Stimulated activated naive CD8-positive, alpha-beta T cell treated with anti-CD3 and anti-CD28 coated beads, Interleukin-15, Interleukin-2, amounts not matched to agents 100 U/mL and 50 U/mL, for 24 hours (primary cell): ENCODE measurements at regions not wholly inside any gene's neighbourhood (a gene's known extent, or its start where the extent isn't known, plus 50 kb on each side); places are given as distances from the start of the nearest gene placed in this dataset.

Experiments used
- ATAC-seq: fragments of 150-1000 bp; cut with Tn5 transposase; one replicate; pipeline ENCODE4 v1.10.0; 2021
- DNase-seq: peaks from one replicate; pipeline ENCODE4 v3.0.0; 2021

DNA sequence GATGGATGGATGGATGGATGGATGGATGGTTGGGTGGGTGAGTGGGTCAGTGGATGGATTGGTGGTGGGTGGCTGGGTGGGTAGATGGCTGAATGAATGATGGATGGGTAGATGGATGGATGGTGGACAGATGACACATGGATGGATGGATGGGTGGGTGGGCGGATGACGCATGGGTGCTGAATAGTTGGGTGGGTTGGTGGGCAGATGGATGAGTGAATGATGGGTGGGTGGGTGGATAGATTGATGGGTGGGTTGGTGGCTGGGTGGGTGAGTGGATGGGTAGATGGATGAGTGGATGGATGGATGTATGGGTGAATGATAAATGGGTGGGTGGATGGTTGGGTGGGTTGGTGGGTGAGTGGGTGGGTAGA is 69.9 kb upstream of the NKX1-1 start:
- no peak for ATAC-seq

DNA sequence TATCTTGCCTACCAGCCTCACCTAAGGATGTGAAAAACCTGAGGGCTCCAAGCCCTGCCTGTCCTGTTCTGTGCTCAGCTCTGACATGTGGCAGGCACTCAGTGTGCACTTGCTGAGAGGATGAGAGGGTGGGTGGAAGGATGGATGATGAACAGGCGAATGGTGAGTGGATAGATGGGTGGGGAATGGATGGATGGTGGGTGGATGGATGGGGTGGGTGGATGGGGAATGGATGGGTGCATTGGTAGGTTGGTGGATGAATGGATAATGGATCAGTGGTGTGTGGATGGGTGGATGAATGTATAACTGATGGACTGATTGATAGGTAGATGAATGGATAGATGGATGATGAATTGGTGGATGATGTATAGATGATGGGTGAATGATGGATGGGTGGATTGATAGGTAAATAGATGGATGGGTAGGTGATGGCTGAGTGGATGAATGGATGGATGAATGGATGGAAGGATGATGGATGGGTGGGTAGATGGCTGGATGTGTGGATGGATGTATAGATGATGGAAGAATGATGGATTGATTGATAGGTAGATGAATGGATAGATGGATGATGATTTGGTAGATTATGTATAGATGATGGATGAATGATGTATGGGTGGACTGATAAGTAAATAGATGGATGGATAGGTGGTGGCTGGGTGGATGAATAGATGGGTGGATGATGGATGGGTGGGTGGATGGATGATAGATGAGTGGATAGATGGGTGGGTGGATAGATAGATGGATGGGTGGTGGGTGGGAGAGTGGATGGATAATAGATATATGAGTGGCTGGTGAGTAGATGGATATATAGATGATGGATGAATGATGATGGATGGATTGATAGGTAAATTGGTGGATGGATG is 69.3 kb upstream of the NKX1-1 start:
- DNase-seq (no peak), ATAC-seq (no peak)

More for the DNA sequence above, 69.9 kb upstream of the NKX1-1 start:
- no peak for DNase-seq

DNA sequence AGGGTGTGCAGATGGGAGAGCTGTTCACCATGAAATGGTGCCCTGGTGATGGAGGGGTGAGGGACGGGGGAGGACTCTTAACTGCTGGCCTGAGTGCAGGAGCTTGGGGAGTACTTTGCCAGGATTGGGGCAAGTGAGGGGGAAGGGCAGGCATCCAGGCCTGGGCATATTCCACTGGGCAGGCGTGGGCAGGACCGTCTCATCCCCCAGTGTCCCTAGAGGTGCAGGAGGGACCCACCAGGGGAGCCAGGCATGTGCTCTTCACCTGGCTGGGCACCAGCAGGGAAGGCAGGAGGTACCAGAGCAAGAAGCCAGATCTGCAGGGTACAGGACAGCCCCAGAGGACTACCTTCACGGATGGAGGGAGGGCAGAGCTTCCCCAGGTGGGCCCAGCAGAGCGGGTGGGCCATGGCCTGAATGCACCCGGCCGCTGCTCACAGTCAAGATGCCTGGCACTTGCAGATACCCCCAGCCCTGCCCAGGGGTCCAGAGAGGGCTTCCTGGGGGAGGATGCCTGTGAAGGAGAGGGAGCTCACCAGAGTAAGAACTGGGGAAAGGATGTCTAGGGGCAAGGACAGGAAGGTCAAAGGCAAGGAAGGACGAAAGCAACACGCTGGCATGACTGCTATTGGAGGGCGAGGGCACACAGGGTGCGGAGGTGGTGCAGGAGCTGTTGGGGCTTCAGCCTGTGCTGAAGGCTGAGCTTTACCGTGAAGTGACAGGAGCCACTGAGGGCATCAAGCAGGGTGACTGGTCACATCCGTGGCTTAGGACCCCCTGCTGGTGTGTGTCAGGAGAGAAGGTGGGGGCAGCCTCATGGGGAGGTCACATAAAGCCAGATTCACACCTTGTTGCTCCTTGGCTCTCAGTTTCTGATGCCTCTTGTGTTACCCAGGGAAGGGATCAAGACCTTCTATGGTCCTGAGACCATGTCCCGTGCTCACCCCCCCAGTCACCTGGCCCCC is 68.2 kb upstream of the NKX1-1 start:
- ATAC-seq: no peak
- DNase-seq: no peak

DNA sequence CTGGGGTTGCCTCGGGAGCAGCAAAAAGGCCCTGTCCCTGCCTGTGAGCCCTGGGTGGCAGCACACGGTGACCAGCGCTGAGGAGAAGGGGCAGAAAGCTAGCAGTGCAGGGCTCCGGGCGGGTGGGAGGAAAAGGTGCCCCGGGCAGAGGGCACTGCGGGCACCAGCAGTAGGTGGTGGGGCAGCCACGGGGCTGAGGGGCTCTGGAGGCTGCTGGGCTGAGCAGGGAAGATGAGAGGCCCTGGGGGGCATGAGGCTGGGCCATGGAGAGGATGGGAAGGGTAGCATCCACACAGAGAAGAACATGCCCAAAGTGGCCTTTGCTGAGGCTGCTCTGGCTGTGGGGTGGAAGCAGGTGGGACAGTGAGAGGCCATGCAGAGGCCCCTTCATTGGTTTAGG is 67.5 kb upstream of the NKX1-1 start:
- DNase-seq (no peak), ATAC-seq (no peak)

DNA sequence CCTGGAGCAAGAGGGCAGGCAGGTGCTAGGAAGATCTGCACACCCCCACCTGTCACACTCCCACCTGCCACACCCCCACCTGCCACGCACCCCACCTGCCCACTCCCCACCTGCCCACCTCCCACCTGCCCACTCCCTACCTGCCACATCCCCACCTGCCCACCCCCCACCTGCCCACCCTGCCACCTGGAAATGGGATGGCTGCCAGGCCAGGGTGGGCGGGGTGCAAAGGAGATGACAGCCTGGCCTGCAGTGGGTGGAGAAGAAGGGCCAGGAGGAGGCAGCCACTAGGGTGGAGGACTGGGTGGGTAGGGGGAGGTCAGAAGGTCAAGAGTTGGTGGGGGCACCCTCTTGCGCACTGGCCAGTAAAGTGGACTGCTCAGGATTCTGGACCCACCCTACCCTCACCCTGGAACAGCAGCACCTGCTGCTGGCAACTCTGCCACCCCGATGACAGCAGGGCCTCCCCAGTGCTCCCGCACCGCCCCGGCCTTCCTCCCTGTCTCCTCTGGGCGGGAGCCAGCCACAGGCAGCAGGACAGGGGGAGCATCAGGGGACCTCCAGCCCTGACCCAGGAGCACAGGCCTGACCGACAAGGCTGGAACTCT is 66.8 kb upstream of the NKX1-1 start:
- DNase-seq (no peak), ATAC-seq (no peak)

DNA sequence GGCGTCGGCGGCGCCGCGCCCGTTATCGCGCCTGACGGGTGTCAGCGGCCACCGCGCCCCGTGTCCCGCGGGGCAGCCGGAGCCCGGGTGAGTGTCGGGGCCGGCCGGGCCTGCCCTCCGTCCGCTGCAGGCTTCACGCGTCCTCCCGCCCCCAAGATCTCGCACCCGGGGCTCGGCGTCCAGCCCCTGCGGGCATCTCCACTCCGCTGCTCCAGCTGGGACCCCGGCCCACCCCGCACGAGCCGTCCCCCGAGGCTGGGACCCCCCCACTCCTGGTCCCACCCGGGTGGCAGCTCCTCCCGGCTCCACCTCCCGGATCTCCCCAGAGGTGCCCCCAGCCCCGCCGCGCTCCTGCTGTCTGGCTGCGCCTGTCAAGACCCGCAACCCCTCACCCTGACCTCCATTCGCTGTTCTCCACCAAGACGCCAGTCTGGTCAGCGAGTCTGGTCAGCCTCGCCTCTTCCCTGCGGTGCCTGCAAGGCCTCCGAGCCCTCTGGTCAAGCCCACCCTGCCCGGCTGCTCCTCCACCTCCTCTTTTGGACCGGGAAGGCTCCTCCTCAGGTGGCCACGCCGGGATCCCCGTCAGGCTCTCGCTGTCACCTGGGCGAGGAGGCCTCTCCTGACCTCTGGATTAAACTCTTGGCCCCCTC is 66.0 kb upstream of the NKX1-1 start:
- no peak for DNase-seq

DNA sequence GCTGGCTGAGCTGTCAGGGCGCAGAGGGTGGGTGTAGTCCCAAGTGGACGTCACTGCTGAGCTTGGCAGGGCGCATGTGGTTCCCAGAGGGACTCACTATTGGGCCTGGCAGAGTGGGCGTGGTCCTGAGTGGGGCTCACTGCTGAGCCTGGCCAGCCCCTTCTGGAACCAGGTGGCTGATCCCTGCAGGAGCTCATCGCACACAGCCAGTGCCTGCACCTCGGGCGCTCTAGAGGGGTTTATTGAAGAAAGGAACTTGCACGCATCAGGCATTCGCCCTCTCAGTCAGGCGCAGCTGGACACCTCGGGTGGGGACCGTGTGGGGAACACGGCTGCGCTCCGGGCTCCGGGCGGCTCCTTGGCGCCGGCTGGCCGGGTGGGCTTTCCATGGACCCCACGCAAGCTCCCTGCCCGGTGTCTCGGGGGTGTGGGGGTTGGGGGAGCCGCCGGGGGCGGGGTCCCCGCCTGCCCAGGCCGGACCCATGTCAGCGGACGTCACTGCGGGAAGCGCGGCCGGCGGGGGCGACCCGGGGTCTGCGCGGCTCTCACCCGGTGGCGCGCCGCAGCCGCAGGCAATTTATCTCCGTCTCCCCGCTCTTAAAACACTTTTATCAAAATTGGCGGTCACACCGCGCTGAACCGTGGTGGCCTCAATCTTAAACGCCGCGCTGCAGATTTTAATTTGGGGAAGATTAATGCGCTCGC is 65.4 kb upstream of the NKX1-1 start:
- no peak for ATAC-seq
- DNase-seq: no peak

More for the DNA sequence above, 66.0 kb upstream of the NKX1-1 start:
- ATAC-seq: no peak

- DNase-seq: no peak
- ATAC-seq: no peak
These were observed 64.7 kb upstream of the NKX1-1 start for GRCh38 chr4:1470816-1471442.

GRCh38 chr4:1470393-1470670 is 64.1 kb upstream of the NKX1-1 start:
- ATAC-seq: no peak
- no peak for DNase-seq

- ATAC-seq: no peak
These were observed 63.6 kb upstream of the NKX1-1 start for GRCh38 chr4:1469607-1470392.

DNA sequence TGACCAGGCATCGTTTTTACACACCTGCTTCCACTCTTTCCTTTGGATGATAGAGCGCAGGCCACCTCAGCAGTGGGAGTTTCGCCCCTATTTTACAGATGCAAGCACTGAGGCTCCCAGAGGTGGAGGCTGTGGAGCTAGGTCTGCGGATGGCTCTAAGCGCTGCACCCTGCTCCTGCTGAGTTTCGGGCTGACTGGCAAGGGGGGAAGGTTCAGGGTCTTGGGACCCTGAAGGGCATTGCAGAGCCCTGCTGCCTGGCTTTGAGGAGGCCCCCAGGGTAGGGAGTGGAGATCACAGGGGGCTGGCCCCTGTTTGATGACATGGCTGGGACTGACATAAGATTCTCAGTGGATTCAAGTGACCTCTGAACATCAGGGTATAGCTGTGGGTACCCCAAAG is 62.8 kb upstream of the NKX1-1 start:
- no peak for DNase-seq
- ATAC-seq: no peak

More at GRCh38 chr4:1469607-1470392, 63.6 kb upstream of the NKX1-1 start:
- DNase-seq: no peak

DNA sequence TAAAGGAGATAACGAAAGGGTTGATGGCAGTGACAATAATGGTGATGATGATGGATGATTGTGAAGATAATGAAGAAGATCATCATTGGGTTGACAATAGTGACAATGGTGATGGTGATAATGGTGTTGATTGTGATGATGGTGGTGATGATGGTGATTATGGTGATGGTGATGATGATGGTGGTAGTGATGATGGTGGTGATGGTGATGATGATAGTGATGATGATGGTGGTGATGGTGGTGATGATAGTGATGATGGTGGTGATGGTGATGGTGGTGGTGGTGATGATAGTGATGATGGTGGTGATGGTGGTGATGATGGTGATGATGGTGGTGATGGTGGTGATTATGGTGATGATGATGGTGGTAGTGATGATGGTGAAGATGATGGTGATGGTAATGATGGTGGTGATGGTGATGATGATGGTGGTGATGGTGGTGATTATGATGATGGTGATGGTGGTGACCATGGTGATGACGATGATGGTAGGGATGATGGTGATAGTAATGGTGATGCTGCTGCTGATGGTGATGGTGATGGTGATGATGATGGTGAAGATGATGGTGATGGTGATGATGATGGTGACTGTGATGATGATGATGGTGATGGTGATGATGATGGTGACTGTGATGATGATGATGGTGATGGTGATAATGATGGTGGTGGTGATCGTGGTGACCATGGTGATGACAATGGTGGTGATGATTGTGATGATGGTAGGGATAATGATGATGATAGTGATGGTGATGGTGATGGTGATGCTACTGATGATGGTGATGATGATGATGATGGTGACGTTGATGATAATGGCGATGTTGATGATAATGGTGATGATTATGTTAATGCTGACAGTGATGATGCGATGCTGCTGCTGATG is 61.6 kb upstream of the NKX1-1 start:
- DNase-seq (no peak), ATAC-seq (no peak)

DNA sequence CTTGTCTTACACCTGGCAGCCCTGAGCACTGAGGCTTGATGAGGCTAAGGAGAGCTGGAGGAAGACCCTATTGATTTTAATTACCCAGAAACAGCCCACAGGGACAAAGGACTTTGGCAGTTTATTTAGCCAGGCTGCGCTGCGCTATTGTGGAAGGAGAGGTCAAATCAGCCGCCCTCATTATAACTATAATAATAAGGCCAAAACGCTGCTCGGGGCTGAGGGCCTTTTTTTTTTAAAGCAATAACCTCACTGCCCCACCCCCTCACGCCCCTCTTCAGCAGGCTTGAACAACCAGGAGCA is 60.6 kb upstream of the NKX1-1 start:
- ATAC-seq (no peak), DNase-seq (no peak)

DNA sequence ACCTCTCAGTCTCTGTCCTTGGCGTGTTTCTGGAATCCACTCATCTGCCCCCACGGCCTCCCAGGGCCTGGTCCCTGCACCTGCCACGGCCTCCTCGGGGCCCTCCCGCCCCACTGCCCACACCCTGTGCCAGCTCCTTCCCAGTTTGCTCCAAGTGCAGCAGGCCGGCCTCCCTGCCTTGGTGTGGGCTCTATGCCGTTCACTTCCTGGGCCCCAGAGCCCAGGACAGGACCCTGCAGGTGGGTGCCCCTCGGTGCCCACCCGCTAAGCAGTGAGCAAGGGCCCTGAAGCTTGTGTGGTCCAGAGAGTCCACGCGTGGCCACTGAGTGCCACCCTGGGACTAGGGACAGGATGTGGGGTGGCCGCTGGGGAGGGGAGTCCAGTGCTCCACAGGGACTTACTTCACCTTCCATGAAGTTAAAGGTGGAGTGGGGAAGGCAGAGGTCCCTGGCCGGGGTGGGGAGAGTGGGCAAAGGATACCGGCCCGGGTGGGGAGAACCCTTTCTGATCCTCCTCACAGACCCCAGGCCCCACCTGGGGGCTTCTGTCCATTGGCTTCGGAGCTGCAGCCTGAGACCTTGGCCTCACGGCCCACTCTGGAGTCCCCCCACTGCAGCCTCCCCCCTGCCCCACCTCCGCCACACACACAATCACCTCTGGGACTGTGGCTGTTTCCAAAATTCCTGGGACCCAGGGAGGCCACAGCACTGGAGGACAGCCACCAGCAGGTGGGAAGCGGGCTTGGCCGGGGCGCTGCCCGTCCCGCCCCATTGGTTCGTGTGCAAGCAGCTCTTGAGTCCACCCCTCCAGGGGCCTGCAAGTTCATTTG is 60.0 kb upstream of the NKX1-1 start:
- DNase-seq (no peak), ATAC-seq (no peak)

DNA sequence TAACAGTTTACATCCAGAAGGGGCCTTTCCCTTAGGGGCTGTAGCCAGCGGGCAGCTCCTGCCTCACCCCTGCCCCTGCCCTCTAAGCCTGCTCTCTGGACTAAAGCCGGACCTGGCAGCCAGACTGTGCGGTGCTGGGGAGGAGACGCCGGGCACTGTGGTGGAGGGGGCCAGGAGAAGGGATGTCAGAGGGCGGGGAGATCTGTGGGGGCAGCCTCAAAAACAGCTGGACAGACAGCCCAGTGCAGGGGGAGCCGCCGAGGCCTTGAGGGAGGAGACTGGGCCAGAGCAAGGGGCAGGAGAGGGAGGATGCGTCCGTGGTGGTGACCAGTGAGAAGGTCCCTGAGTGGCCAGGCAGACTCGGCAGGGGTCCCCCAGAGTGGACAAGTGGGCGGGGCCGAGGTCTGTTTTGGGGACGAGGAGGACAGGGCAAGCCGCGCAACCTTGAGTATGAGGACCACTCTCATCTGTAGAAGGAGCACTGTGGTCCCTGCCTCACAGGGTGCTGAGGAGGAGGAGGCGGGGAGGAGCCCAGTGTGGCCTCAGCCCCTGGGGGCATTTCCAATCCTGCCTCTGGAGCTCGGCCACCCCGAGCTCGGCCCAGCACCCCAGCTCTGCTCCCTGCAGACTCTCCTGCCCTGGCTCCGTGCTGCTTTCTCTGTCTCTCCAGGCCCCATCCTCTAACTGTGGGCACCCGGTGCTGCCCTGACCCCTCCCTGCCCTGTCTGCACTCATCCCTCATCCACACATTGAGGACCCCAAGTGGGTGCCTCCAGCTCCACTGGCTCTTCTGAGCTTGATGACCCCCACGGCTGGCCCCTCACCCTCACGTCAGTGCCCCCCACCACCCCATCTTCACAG is 59.2 kb upstream of the NKX1-1 start:
- no peak for DNase-seq
- no peak for ATAC-seq

DNA sequence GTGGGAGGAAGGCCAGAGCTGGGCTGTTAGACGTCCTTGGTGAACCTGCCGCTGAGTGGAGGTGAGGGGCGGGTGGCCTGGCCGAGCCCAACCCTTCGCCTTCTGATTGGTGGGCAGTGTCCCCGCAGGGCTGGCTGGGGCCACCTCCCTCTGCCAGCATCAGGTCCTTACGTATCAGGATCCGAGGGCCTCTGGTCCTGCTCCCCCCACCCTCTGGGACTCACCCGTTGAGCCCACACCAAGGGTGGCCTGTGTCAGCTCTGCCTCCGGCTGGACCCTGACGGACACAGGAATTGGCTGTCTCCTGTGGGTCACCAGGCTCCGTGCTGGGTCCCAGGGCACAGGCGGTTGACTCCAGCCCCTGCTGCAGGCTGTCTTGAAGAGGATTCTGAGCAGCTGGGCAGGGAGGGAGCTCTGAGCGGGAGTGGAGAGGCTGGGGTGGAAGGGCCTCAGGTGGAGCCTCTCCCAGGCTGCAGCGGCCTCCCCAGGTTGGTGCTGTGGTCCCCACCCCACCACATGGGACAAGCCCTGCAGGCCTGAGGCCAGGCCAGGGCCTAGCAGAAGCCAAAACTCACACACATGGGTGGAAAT is 58.4 kb upstream of the NKX1-1 start:
- ATAC-seq (no peak), DNase-seq (no peak)

DNA sequence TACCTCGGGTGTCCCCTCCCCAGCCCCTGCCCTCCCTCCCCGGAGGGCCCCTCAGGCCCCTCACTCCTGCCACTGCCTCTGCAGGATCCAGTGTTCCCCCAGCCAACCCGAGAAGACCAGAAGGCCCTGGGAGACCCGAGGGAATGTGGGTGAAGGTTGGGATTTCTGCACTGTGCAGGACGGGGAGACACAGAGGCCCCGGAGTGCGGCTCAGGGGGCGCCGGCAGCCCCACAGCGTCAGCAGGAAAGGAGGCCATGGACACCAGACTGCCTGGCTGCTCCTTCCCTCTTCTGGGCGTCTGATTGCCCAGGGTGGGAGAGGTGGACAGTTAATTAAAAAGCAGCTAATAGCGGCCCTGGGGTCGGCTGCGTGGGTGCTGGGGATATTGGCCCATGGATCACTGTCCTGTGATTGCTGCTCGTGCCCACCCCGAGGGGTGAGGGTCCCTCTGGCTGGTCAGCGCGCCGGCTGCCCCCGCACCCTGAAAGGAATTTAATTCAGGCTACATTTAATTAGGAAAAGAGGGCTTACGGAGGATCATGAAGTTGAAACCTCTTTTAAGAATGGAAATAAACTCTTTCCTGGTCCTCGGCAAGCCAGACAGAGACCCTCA is 57.8 kb upstream of the NKX1-1 start:
- ATAC-seq (no peak), DNase-seq (no peak)
